Natural killer cell (primary cell): ENCODE measurements at regions not wholly inside any gene's neighbourhood (a gene's known extent, or its start where the extent isn't known, plus 50 kb on each side); places are given as distances from the start of the nearest gene placed in this dataset.

Experiments
- ATAC-seq, 3 donors: fragments of 150-1000 bp in 2 of 3; fragments of 200-7000 bp in 1 of 3; cut with Tn5 transposase; 1 replicate in 1 of 3; 2 replicates in 2 of 3; pipeline ENCODE4 v1.10.0; 2021; ENCODE audit warnings: mild to moderate bottlenecking in 2 of 3, moderate library complexity in 2 of 3
- DNase-seq, 2 donors: peaks; one replicate each; pipeline versions ENCODE4 v3.0.0 to v3.0.0-alpha.2; 2013 to 2021; ENCODE audit warnings: mixed read lengths in 1 of 2
- H3K27ac ChIP-seq: one replicate; pipeline ENCODE4 v1.5.1; 2013; ENCODE audit warnings: mild to moderate bottlenecking, low read length
- H3K27me3 ChIP-seq: one replicate; pipeline ENCODE4 v1.6.1; 2013; ENCODE audit warnings: low read length; ENCODE audit not compliant: control insufficient read depth, insufficient read depth
- H3K36me3 ChIP-seq: one replicate; pipeline ENCODE4 v1.6.1; 2013; ENCODE audit warnings: low read length; ENCODE audit not compliant: control insufficient read depth, insufficient read depth
- H3K4me1 ChIP-seq: one replicate; pipeline ENCODE4 v1.6.1; 2013; ENCODE audit warnings: low read length; ENCODE audit not compliant: control insufficient read depth, insufficient read depth
- H3K4me3 ChIP-seq: one replicate; pipeline ENCODE4 v1.5.1; 2013; ENCODE audit warnings: low read length
- H3K9me3 ChIP-seq: one replicate; pipeline ENCODE4 v1.6.1; 2013; ENCODE audit warnings: low read length; ENCODE audit not compliant: control insufficient read depth, insufficient read depth
- H3K27ac Mint-ChIP-seq, 2 donors: one replicate each; pipeline ENCODE4 v1.8.0; 2022; ENCODE audit warnings: mild to moderate bottlenecking in 2 of 2, mixed read lengths in 2 of 2, moderate library complexity in 1 of 2
- H3K27me3 Mint-ChIP-seq, 2 donors: one replicate each; pipeline ENCODE4 v1.8.0; 2022; ENCODE audit warnings: low read depth in 2 of 2, mixed read lengths in 2 of 2
- H3K36me3 Mint-ChIP-seq: one replicate; pipeline ENCODE4 v1.8.0; 2022; ENCODE audit warnings: mixed read lengths
- H3K4me1 Mint-ChIP-seq, 2 donors: one replicate each; pipeline ENCODE4 v1.8.0; 2022; ENCODE audit warnings: mixed read lengths in 2 of 2
- H3K4me3 Mint-ChIP-seq: one replicate; pipeline ENCODE4 v1.8.0; 2022; ENCODE audit warnings: mild to moderate bottlenecking, moderate library complexity, mixed read lengths
- H3K9me3 Mint-ChIP-seq, 2 donors: one replicate each; pipeline ENCODE4 v1.8.0; 2022; ENCODE audit warnings: mixed read lengths in 2 of 2
- WGBS: methylation state at CpG from one replicate; pipeline ENCODE4 v1.1.7; 2013; ENCODE audit warnings: missing lambda C conversion rate; ENCODE audit not compliant: insufficient coverage; 5-methylcytosine and 5-hydroxymethylcytosine counted together
- intact Hi-C: fragments of 100-400 bp; cut with micrococcal nuclease; formaldehyde crosslinking; loops from one replicate; pipeline ENCODE4 v1.14.2; 2022
- TF ChIP-seq, protein P1 (sequence below): fragments of 200-600 bp; IDR thresholded peaks from one replicate; pipeline ENCODE4 v1.8.0; 2022; ENCODE audit warnings: antibody characterized with exemption

DNA sequence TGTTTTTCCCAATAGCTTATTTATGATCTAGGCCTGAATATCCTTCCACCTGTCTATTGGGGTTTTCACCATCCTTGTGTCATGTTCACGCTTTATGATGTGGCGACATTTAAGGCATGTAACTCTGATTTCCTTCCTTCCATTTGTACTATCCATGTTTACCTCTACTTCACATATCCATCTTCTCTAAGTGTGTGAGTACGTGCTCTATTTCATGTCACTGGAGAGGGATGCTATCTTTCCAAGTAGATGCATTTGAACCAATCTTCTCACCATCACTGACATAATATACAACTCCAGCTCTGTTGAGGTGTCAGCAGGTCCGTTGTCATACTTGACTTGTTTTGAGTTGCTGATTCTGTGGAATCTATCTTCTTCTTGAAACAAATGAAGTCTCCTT is 283.2 kb downstream of the PTBP2 start:
- Mint-ChIP-seq H3K27ac (no peak overlapping the region), H3K4me3 (no peak overlapping the region), H3K27me3 (no peaks in the 10 kb centered on the region), H3K9me3 (peaks cover 0 to 3% of the 10 kb centered on the region in 2 donors), H3K36me3 (peaks cover 4% of the 10 kb centered on the region), H3K4me1 (no peaks in the 10 kb centered on the region)
- Histone ChIP-seq H3K27me3 (no peaks in the 10 kb centered on the region), H3K9me3 (no peaks in the 10 kb centered on the region), H3K4me3 (no peak overlapping the region), H3K4me1 (no peaks in the 10 kb centered on the region), H3K36me3 (no peaks in the 10 kb centered on the region), H3K27ac (no peak overlapping the region)
- ATAC-seq (no peak), DNase-seq (no peak)
- TF ChIP-seq, protein P1, sequence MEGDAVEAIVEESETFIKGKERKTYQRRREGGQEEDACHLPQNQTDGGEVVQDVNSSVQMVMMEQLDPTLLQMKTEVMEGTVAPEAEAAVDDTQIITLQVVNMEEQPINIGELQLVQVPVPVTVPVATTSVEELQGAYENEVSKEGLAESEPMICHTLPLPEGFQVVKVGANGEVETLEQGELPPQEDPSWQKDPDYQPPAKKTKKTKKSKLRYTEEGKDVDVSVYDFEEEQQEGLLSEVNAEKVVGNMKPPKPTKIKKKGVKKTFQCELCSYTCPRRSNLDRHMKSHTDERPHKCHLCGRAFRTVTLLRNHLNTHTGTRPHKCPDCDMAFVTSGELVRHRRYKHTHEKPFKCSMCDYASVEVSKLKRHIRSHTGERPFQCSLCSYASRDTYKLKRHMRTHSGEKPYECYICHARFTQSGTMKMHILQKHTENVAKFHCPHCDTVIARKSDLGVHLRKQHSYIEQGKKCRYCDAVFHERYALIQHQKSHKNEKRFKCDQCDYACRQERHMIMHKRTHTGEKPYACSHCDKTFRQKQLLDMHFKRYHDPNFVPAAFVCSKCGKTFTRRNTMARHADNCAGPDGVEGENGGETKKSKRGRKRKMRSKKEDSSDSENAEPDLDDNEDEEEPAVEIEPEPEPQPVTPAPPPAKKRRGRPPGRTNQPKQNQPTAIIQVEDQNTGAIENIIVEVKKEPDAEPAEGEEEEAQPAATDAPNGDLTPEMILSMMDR: no peak
- whole genome bisulfite sequencing: 94% methylated on average over 2 of the region's 4 CpGs
- intact Hi-C loops: no loop called here

DNA sequence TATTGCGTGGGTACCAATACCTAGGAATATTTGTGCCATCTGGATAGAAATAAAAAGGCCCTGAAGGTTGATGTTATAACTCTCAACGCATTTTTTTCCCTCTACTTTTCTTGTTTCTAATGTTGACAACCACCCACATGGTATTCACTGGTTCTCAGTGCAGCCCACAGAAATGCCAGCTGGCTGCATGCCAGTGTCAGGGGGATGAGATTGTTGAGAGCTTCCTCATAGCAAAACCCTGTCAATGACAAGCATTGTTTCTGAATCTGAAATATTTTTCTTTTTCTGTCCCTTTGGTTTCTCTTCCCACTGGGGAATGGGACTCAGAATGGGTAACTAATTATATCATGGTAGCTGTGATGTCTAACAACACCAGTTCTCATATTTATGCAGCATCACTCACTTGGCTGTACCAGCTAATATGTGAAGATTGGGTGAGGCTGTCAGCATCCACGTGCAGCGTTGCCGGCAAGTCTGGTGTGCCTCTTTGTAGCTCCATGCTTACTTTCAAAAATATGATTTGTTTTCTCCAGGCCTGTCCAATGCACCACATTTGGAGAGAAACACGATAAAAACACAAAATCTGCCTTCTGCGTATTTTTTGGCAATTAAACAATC is 284.6 kb downstream of the PTBP2 start:
- Histone ChIP-seq H3K36me3 (no peaks in the 10 kb centered on the region), H3K27me3 (no peaks in the 10 kb centered on the region), H3K27ac (no peak overlapping the region), H3K4me3 (no peak overlapping the region), H3K9me3 (no peaks in the 10 kb centered on the region), H3K4me1 (no peaks in the 10 kb centered on the region)
- peaks cover 0 to 3% of the 10 kb centered on the region in 2 donors for H3K9me3 Mint-ChIP-seq
- intact Hi-C loops: no loop called here
- ATAC-seq (no peak), DNase-seq (no peak)
- WGBS: 91% methylated on average over 5 of the region's 7 CpGs
- H3K4me1 Mint-ChIP-seq: no peaks in the 10 kb centered on the region
- no peak overlapping the region for H3K27ac Mint-ChIP-seq
- no peak overlapping the region for H3K4me3 Mint-ChIP-seq
- H3K36me3 Mint-ChIP-seq: peaks cover 4% of the 10 kb centered on the region
- TF ChIP-seq, protein P1: no peak
- no peaks in the 10 kb centered on the region for H3K27me3 Mint-ChIP-seq

GRCh38 chr1:97007840-97008604 is 286.4 kb downstream of the PTBP2 start:
- no peaks in the 10 kb centered on the region for H3K27me3 Mint-ChIP-seq
- Histone ChIP-seq H3K27me3 (no peaks in the 10 kb centered on the region), H3K36me3 (no peaks in the 10 kb centered on the region), H3K9me3 (no peaks in the 10 kb centered on the region), H3K4me1 (no peaks in the 10 kb centered on the region), H3K27ac (no peak overlapping the region), H3K4me3 (no peak overlapping the region)
- H3K4me1 Mint-ChIP-seq: no peaks in the 10 kb centered on the region
- H3K9me3 Mint-ChIP-seq: peaks cover 0 to 3% of the 10 kb centered on the region in 2 donors
- H3K4me3 Mint-ChIP-seq: no peak overlapping the region
- H3K27ac Mint-ChIP-seq: no peak overlapping the region
- no peak for DNase-seq
- intact Hi-C loops: no loop called here
- ATAC-seq: no peak
- TF ChIP-seq, protein P1: no peak
- peaks cover 4% of the 10 kb centered on the region for H3K36me3 Mint-ChIP-seq
